Parathyroid adenoma (tissue), 2 donors: ENCODE measurements at regions not wholly inside any gene's neighbourhood (a gene's known extent, or its start where the extent isn't known, plus 50 kb on each side); places are given as distances from the start of the nearest gene placed in this dataset.
"Not testable (repeated sequence)": the region's sequence is repeated elsewhere in the genome, so short reads cannot be mapped to it uniquely, and the experiment has no call there.

Experiments
- H2AFZ ChIP-seq: fragments of 300-600 bp; sonication (generic); one replicate; pipeline ENCODE4 v1.7.0; 2017; ENCODE audit warnings: antibody characterized with exemption, mild to moderate bottlenecking
- H3K27ac ChIP-seq: fragments of 300-600 bp; sonication (generic); one replicate; pipeline ENCODE4 v1.7.0; 2017
- H3K27me3 ChIP-seq: fragments of 300-600 bp; sonication (generic); one replicate; pipeline ENCODE4 v1.7.0; 2017; ENCODE audit warnings: low read length; ENCODE audit not compliant: control insufficient read depth, insufficient read depth
- H3K36me3 ChIP-seq: fragments of 300-600 bp; sonication (generic); one replicate; pipeline ENCODE4 v1.7.0; 2017; ENCODE audit warnings: low read length; ENCODE audit not compliant: control insufficient read depth, insufficient read depth
- H3K4me1 ChIP-seq: fragments of 300-600 bp; sonication (generic); one replicate; pipeline ENCODE4 v1.7.0; 2017; ENCODE audit warnings: control low read depth
- H3K4me2 ChIP-seq: fragments of 300-600 bp; sonication (generic); one replicate; pipeline ENCODE4 v1.7.0; 2017; ENCODE audit warnings: low read length
- H3K4me3 ChIP-seq: fragments of 300-600 bp; sonication (generic); one replicate; pipeline ENCODE4 v1.7.0; 2017; ENCODE audit warnings: low read depth, low read length
- H3K79me2 ChIP-seq: fragments of 300-600 bp; sonication (generic); one replicate; pipeline ENCODE4 v1.7.0; 2017; ENCODE audit warnings: control low read depth
- H3K9ac ChIP-seq: fragments of 300-600 bp; sonication (generic); one replicate; pipeline ENCODE4 v1.7.0; 2017; ENCODE audit warnings: mild to moderate bottlenecking
- H3K9me3 ChIP-seq: fragments of 300-600 bp; sonication (generic); one replicate; pipeline ENCODE4 v1.7.0; 2017; ENCODE audit warnings: low read length; ENCODE audit not compliant: control insufficient read depth
- CTCF ChIP-seq: fragments of 300-600 bp; sonication (generic); IDR thresholded peaks from one replicate; pipeline ENCODE4 v1.7.0; 2017; ENCODE audit warnings: antibody characterized with exemption, mild to moderate bottlenecking
- donor health status: primary hyperparathyroidism.

- H3K4me3 ChIP-seq = no peak overlapping the region
- H3K4me2 ChIP-seq = no peak overlapping the region
Observed at GRCh38 chr11:121866754-121867153, 249.3 kb downstream of the BLID start.

GRCh38 chr11:121864660-121865059, 251.4 kb downstream of the BLID start:
- H3K9me3 ChIP-seq = no peaks in the 10 kb centered on the region
- no peaks in the 10 kb centered on the region for H3K27me3 ChIP-seq
- no peaks in the 10 kb centered on the region for H3K79me2 ChIP-seq
- no peaks in the 10 kb centered on the region for H3K4me1 ChIP-seq
- no peak overlapping the region for H3K4me3 ChIP-seq
- no peak overlapping the region for H2AFZ ChIP-seq
- H3K27ac ChIP-seq = no peak overlapping the region
- no peaks in the 10 kb centered on the region for H3K36me3 ChIP-seq
- no peak overlapping the region for H3K4me2 ChIP-seq
- H3K9ac ChIP-seq = no peak overlapping the region
- TF ChIP-seq CTCF = no peak

More at GRCh38 chr11:121866754-121867153, 249.3 kb downstream of the BLID start:
- Histone ChIP-seq H2AFZ (no peak overlapping the region), H3K27me3 (no peaks in the 10 kb centered on the region), H3K27ac (no peak overlapping the region), H3K9ac (no peak overlapping the region), H3K4me1 (no peaks in the 10 kb centered on the region), H3K36me3 (no peaks in the 10 kb centered on the region), H3K9me3 (no peaks in the 10 kb centered on the region), H3K79me2 (no peaks in the 10 kb centered on the region)
- no peak for TF ChIP-seq CTCF

GRCh38 chr11:121863126-121863525, 252.9 kb downstream of the BLID start:
- Histone ChIP-seq H3K27me3 (no peaks in the 10 kb centered on the region), H3K4me2 (no peak overlapping the region), H3K36me3 (no peaks in the 10 kb centered on the region), H3K9me3 (no peaks in the 10 kb centered on the region), H3K4me1 (no peaks in the 10 kb centered on the region), H3K27ac (no peak overlapping the region), H3K4me3 (no peak overlapping the region), H2AFZ (no peak overlapping the region), H3K79me2 (no peaks in the 10 kb centered on the region), H3K9ac (no peak overlapping the region)
- no peak for TF ChIP-seq CTCF

GRCh38 chr11:121855138-121855537, 260.9 kb downstream of the BLID start:
- H3K4me3 ChIP-seq, H3K4me1 ChIP-seq, H2AFZ ChIP-seq, H3K4me2 ChIP-seq, H3K79me2 ChIP-seq, H3K9ac ChIP-seq, H3K36me3 ChIP-seq, H3K27me3 ChIP-seq, H3K27ac ChIP-seq, H3K9me3 ChIP-seq: not testable (repeated sequence)

GRCh38 chr11:121844016-121844415, 272.0 kb downstream of the BLID start:
- no peak overlapping the region for H3K4me2 ChIP-seq
- H3K9ac ChIP-seq = no peak overlapping the region
- no peaks in the 10 kb centered on the region for H3K4me1 ChIP-seq
- H2AFZ ChIP-seq = no peak overlapping the region
- no peak overlapping the region for H3K4me3 ChIP-seq
- H3K36me3 ChIP-seq = no peaks in the 10 kb centered on the region
- no peaks in the 10 kb centered on the region for H3K27me3 ChIP-seq
- no peak for TF ChIP-seq CTCF
- no peaks in the 10 kb centered on the region for H3K9me3 ChIP-seq
- H3K27ac ChIP-seq = no peak overlapping the region
- H3K79me2 ChIP-seq = no peaks in the 10 kb centered on the region
